ENCODE measurements at regions not wholly inside any gene's neighbourhood (a gene's known extent, or its start where the extent isn't known, plus 50 kb on each side); places are given as distances from the start of the nearest gene placed in this dataset.
"Not testable (repeated sequence)": the region's sequence is repeated elsewhere in the genome, so short reads cannot be mapped to it uniquely, and the experiment has no call there.

DNA sequence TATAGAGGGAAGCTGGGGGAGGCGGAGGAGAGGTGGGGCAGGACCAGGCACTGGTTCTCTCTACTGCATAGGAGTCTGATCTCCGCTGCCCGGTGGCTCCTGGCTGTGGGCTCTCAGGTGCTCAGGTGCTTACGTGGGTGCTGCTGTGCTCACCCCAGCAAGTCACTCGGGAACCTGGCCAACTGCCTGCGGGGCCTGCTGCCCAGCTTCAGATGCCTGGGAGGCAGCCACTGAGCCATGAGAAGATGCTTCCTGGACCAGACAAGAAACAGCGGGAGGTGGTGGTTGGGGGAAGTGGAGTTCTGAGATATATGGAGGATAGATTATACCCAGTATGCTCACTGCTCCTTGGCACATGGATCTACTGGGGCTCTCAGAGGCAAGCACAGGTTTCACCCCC is 1303.4 kb downstream of the TBC1D22A start:
- TF ChIP-seq CTCF (IDR thresholded peaks at IDR 0.05; ENCODE audit: insufficient read depth, missing control alignments) = no peak
- DNase-seq (ENCODE audit: insufficient read length, low spot score) (no peak), FAIRE-seq (no peak)

DNA sequence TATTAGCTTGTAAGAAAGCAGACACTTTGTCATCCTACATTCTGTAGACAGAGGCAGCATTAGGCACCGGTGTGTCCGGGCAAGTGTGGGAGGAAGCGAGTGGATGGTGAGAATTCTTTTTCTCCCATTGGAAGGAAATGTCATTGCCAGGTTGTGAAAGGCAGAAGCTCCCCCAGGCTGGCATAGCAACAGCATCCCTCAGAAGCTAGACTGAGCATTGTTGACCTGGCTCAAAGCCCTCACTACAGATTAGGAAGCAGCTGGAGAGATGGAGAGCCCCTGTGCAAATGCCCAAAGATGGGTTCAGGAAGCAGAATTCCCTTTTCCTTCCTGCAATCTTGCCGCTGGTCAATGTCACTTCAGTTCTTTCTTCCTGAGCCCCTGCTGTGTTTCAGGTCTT is 1299.3 kb downstream of the TBC1D22A start:
- no peak for DNase-seq (ENCODE audit: insufficient read length, low spot score)
- no peak for TF ChIP-seq CTCF (IDR thresholded peaks at IDR 0.05; ENCODE audit: insufficient read depth, missing control alignments)
- FAIRE-seq = no peak

DNA sequence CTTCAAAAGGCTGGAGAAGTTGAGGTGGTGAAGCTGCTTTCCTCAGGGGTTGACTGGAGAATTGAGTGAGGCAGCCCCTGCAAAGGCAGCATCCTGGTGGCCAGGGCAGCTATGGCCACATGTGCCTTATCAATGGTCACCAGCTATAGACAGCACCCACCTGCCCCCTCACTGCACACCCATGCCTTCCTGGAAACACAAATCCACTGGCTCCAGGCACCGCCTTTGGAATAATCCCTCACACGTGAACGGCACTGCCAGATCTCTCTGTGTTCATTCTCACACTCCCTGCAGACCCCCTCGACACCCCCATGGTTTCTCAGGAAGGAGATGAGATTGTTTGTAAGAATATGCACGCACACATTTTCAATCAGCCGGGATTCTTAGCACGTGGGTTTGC is 1297.8 kb downstream of the TBC1D22A start:
- no peak for FAIRE-seq
- DNase-seq (ENCODE audit: insufficient read length, low spot score) = no peak
- no peak for TF ChIP-seq CTCF (IDR thresholded peaks at IDR 0.05; ENCODE audit: insufficient read depth, missing control alignments)

- DNase-seq (ENCODE audit: insufficient read length, low spot score); FAIRE-seq: not testable (repeated sequence)
Observed at GRCh38 chr22:48059521-48059920, 1297.1 kb downstream of the TBC1D22A start.

DNA sequence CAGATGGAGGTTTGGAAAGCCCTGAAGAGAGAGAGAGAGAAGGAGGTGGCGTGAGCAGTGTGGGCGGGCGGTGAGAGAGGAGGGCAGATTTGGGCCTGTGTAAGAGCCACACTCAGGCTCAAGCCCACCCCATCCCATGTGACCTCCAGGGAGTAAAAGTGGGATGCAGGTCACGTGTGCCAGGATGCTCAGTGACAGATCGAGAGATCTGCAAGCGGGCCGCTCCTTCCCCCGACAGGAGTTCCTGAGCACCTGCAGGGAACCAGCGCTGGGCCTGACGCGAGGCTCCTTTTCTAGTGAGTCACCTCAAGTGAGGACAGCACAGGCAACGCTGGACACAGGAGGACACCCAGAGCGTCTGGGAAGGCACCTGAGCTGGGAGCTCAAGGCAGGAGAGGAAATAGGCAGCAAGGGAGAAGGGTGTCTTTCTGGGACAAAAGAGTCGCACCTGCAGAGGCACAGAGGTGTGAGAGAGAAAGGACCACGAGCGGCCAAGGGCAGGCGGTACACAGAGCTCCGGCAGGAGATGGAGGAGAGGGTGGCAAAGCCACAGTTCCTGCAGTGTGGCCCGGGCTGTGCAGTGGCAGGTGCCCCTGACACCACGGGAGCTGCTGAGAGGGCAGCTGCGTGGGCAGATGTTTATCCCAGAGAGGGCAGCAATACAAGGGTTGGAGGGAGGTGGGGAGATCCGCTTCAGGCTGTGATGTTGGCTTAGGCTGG is 1294.8 kb downstream of the TBC1D22A start:
- no peak for FAIRE-seq
- DNase-seq (ENCODE audit: insufficient read length, low spot score) = no peak
- TF ChIP-seq CTCF (IDR thresholded peaks at IDR 0.05; ENCODE audit: insufficient read depth, missing control alignments) = no peak

DNA sequence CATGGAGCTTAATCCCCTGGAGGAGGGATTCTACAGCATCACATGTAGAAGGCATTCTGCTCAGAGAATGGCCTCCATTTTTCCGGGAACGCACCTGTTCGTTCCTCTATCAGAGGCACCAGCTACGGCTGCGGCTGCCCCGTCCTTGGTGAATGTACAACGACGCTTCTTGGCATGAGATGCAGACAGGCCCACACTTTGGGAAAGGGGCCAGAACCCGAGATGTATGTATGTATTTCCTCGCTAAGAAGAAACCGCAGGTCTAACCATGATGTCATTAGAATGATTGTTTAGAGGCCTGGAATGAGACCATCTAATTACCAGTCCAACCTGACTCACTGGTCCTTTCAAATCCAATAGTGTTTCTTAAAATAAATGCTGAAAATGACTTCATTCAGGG is 1293.4 kb downstream of the TBC1D22A start:
- TF ChIP-seq CTCF (IDR thresholded peaks at IDR 0.05; ENCODE audit: insufficient read depth, missing control alignments) = no peak
- DNase-seq (ENCODE audit: insufficient read length, low spot score) (no peak), FAIRE-seq (no peak)

DNA sequence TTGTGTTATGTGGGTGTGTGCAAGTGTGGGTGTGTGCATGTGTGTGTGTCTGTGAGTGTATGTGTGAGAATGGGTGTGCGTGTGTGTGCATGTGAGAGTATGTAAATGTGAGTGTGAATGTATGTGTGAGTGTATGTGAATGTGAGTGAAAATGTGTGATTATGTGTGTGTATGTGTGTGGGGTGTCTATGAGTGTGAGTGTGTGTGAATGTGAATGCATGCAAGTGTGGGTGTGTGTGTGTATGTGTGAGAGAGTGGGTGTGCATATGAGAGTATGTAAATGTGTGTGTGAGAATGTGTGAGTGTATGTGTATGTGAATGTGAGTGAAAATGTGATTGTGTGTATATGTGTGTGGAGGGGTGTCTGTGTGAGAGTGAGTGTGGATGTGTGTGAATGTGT is 1292.7 kb downstream of the TBC1D22A start:
- FAIRE-seq (no peak), DNase-seq (ENCODE audit: insufficient read length, low spot score) (no peak)
- no peak for TF ChIP-seq CTCF (IDR thresholded peaks at IDR 0.05; ENCODE audit: insufficient read depth, missing control alignments)

GRCh38 chr22:48054596-48054995 is 1292.1 kb downstream of the TBC1D22A start:
- no peak for TF ChIP-seq CTCF (IDR thresholded peaks at IDR 0.05; ENCODE audit: insufficient read depth, missing control alignments)
- DNase-seq (ENCODE audit: insufficient read length, low spot score) (no peak), FAIRE-seq (no peak)

Measured in D721Med (cell line).